Activated T-helper 2 cell treated with anti-CD3 and anti-CD28 coated beads, Interferon-gamma antibody, Interleukin-2, Interleukin-4, amounts not matched to agents 10 μg/mL and 5 μg/mL and 100 μg/mL, durations not matched to agents 14 hours and 24 hours and 36 hours (primary cell): ENCODE measurements at regions not wholly inside any gene's neighbourhood (a gene's known extent, or its start where the extent isn't known, plus 50 kb on each side); places are given as distances from the start of the nearest gene placed in this dataset.
"Not testable (repeated sequence)": the region's sequence is repeated elsewhere in the genome, so short reads cannot be mapped to it uniquely, and the experiment has no call there.

Experiments used
- DNase-seq: peaks from one replicate; pipeline ENCODE4 v3.0.0; 2021; ENCODE audit warnings: low spot score
- H3K27ac Mint-ChIP-seq: one replicate; pipeline ENCODE4 v1.8.0; 2021; ENCODE audit warnings: mixed read lengths
- H3K27me3 Mint-ChIP-seq: one replicate; pipeline ENCODE4 v1.8.0; 2021; ENCODE audit warnings: low read depth, mixed read lengths
- H3K36me3 Mint-ChIP-seq: one replicate; pipeline ENCODE4 v1.8.0; 2021; ENCODE audit warnings: low read depth, mixed read lengths
- H3K4me1 Mint-ChIP-seq: one replicate; pipeline ENCODE4 v1.8.0; 2021; ENCODE audit warnings: low read depth, mixed read lengths
- H3K4me3 Mint-ChIP-seq: one replicate; pipeline ENCODE4 v1.8.0; 2021; ENCODE audit warnings: low read depth, mild to moderate bottlenecking, moderate library complexity, mixed read lengths
- H3K9me3 Mint-ChIP-seq: one replicate; pipeline ENCODE4 v1.8.0; 2021; ENCODE audit warnings: mixed read lengths
- intact Hi-C: fragments of 100-400 bp; cut with micrococcal nuclease; formaldehyde crosslinking; loops from one replicate; pipeline ENCODE4 v1.15.1; 2023

GRCh38 chr3:83251490-83251889, 1490.0 kb upstream of the GBE1 start:
- Mint-ChIP-seq H3K27ac (no peak overlapping the region), H3K9me3 (peaks cover 40% of the 10 kb centered on the region), H3K4me1 (no peaks in the 10 kb centered on the region), H3K36me3 (no peaks in the 10 kb centered on the region), H3K4me3 (no peak overlapping the region), H3K27me3 (no peaks in the 10 kb centered on the region)
- DNase-seq = no peak
- intact Hi-C loops = no loop called here

- intact Hi-C loops = no loop called here
- H3K27me3 Mint-ChIP-seq = no peaks in the 10 kb centered on the region
- H3K4me3 Mint-ChIP-seq = no peak overlapping the region
- H3K36me3 Mint-ChIP-seq = no peaks in the 10 kb centered on the region
- H3K9me3 Mint-ChIP-seq = peaks cover 42% of the 10 kb centered on the region
- no peak for DNase-seq
- no peak overlapping the region for H3K27ac Mint-ChIP-seq
- no peaks in the 10 kb centered on the region for H3K4me1 Mint-ChIP-seq
These were observed 1489.2 kb upstream of the GBE1 start for GRCh38 chr3:83250613-83251012.

GRCh38 chr3:83248454-83248853, 1487.0 kb upstream of the GBE1 start:
- H3K36me3 Mint-ChIP-seq = no peaks in the 10 kb centered on the region
- intact Hi-C loops = no loop called here
- DNase-seq = no peak
- H3K27me3 Mint-ChIP-seq = no peaks in the 10 kb centered on the region
- H3K27ac Mint-ChIP-seq = no peak overlapping the region
- H3K9me3 Mint-ChIP-seq = peaks cover 52% of the 10 kb centered on the region
- H3K4me3 Mint-ChIP-seq = no peak overlapping the region
- no peaks in the 10 kb centered on the region for H3K4me1 Mint-ChIP-seq

GRCh38 chr3:83235180-83235814, 1473.9 kb upstream of the GBE1 start:
- H3K4me3 Mint-ChIP-seq = no peak overlapping the region
- H3K36me3 Mint-ChIP-seq = no peaks in the 10 kb centered on the region
- H3K27ac Mint-ChIP-seq = no peak overlapping the region
- DNase-seq = no peak
- H3K4me1 Mint-ChIP-seq = no peaks in the 10 kb centered on the region
- intact Hi-C loops = no loop called here
- H3K27me3 Mint-ChIP-seq = no peaks in the 10 kb centered on the region
- peaks cover 35% of the 10 kb centered on the region for H3K9me3 Mint-ChIP-seq

- intact Hi-C loops = no loop called here
- no peak for DNase-seq
- H3K9me3 Mint-ChIP-seq = peaks cover 33% of the 10 kb centered on the region
- no peak overlapping the region for H3K27ac Mint-ChIP-seq
- H3K27me3 Mint-ChIP-seq = no peaks in the 10 kb centered on the region
- no peaks in the 10 kb centered on the region for H3K36me3 Mint-ChIP-seq
- H3K4me1 Mint-ChIP-seq = no peaks in the 10 kb centered on the region
- no peak overlapping the region for H3K4me3 Mint-ChIP-seq
These were observed 1472.3 kb upstream of the GBE1 start for GRCh38 chr3:83233715-83234114.

GRCh38 chr3:83230841-83231240, 1469.4 kb upstream of the GBE1 start:
- intact Hi-C loops = no loop called here
- Mint-ChIP-seq H3K4me1 (no peaks in the 10 kb centered on the region), H3K36me3 (no peaks in the 10 kb centered on the region), H3K27me3 (no peaks in the 10 kb centered on the region), H3K27ac (no peak overlapping the region), H3K9me3 (peaks cover 37% of the 10 kb centered on the region), H3K4me3 (no peak overlapping the region)
- no peak for DNase-seq

- Mint-ChIP-seq H3K4me1 (no peaks in the 10 kb centered on the region), H3K36me3 (no peaks in the 10 kb centered on the region)
- DNase-seq = no peak
These were observed 1468.9 kb upstream of the GBE1 start for GRCh38 chr3:83230376-83230775.

GRCh38 chr3:83226751-83227150, 1465.3 kb upstream of the GBE1 start:
- H3K4me1 Mint-ChIP-seq = no peaks in the 10 kb centered on the region
- no peaks in the 10 kb centered on the region for H3K27me3 Mint-ChIP-seq
- H3K4me3 Mint-ChIP-seq = no peak overlapping the region
- intact Hi-C loops = no loop called here
- H3K36me3 Mint-ChIP-seq = no peaks in the 10 kb centered on the region
- peaks cover 21% of the 10 kb centered on the region for H3K9me3 Mint-ChIP-seq
- DNase-seq = no peak
- no peak overlapping the region for H3K27ac Mint-ChIP-seq

More at GRCh38 chr3:83230376-83230775, 1468.9 kb upstream of the GBE1 start:
- intact Hi-C loops = no loop called here
- peaks cover 37% of the 10 kb centered on the region for H3K9me3 Mint-ChIP-seq
- H3K27me3 Mint-ChIP-seq = no peaks in the 10 kb centered on the region
- no peak overlapping the region for H3K27ac Mint-ChIP-seq
- no peak overlapping the region for H3K4me3 Mint-ChIP-seq

- intact Hi-C loops = no loop called here
- Mint-ChIP-seq H3K27me3 (no peaks in the 10 kb centered on the region), H3K4me1 (no peaks in the 10 kb centered on the region), H3K4me3 (no peak overlapping the region), H3K9me3 (peaks cover 16% of the 10 kb centered on the region), H3K36me3 (no peaks in the 10 kb centered on the region), H3K27ac (no peak overlapping the region)
- DNase-seq = no peak
These were observed 1462.8 kb upstream of the GBE1 start for GRCh38 chr3:83224101-83224868.

DNA sequence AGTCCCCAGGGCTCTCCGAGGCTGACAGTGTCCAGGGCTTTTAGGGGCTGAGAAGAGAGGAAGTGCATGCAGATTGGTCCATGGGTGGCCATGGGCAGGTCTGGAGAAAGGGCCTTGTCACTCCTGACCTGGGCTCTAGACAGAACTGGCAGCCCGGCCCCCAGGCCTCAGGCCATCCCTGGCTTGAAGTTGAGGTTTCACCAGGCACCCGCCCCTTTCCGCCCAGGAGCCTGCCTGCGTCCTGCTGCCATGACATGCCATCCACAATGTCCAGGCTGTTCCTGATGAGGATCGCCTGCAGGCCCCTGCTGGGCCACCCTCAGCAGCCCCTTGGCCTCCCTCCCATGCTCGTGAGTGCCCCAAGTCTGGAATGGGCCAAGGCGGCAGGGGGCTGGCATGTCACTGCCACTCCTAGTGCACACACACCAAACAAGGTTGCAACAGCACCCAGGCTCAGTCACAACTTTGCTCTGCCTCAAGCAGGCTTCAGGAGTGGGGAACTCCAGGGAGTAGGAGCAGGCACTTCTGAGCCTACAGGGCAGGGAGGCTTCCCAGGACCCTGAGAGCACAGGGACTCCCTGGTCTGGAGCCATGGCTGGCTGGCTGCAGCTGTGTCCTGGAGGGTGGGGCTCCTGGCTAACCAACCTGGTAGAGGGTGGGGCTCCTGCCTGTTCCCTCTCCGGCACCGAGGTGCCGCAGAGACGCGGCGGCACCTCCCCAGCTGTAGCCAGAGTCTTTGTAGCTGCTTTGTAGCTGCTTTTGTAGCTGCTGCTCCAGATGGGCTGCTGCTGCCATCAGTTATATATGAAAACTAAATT, 1457.1 kb upstream of the GBE1 start:
- intact Hi-C loops = no loop called here
- no peak for DNase-seq
- no peaks in the 10 kb centered on the region for H3K36me3 Mint-ChIP-seq
- H3K4me1 Mint-ChIP-seq = no peaks in the 10 kb centered on the region
- H3K27ac Mint-ChIP-seq = no peak overlapping the region
- no peak overlapping the region for H3K4me3 Mint-ChIP-seq
- H3K9me3 Mint-ChIP-seq = peaks cover 20% of the 10 kb centered on the region
- H3K27me3 Mint-ChIP-seq = no peaks in the 10 kb centered on the region

DNA sequence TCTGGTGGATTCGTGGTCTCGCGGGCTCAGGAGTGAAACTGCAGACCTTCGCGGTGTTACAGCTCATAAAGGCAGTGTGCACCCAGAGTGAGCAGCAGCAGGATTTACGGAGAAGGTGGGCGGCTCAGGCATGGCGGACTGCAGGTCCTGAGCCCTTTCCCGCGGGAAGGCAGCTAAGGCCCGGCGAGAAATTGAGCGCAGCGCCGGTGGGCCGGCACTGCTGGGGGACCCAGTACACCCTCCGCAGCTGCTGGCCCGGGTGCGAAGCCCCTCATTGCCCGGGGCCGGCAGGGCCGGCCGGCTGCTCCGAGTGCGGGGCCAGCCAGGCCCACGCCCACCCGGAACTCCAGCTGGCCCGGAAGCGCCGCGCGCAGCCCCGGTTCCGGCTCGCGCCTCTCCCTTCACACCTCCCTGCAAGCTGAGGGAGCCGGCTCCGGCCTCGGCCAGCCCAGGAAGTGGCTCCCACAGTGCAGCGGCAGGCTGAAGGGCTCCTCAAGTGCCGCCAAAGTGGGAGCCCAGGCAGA, 1456.2 kb upstream of the GBE1 start:
- H3K4me3 Mint-ChIP-seq, intact Hi-C loops, H3K4me1 Mint-ChIP-seq, DNase-seq, H3K36me3 Mint-ChIP-seq, H3K27me3 Mint-ChIP-seq, H3K27ac Mint-ChIP-seq: not testable (repeated sequence)
- H3K9me3 Mint-ChIP-seq = peaks cover 21% of the 10 kb centered on the region

- H3K9me3 Mint-ChIP-seq = peaks cover 21% of the 10 kb centered on the region
- H3K4me3 Mint-ChIP-seq = no peak overlapping the region
- no peaks in the 10 kb centered on the region for H3K36me3 Mint-ChIP-seq
- no peak overlapping the region for H3K27ac Mint-ChIP-seq
- H3K27me3 Mint-ChIP-seq = no peaks in the 10 kb centered on the region
- H3K4me1 Mint-ChIP-seq = no peaks in the 10 kb centered on the region
- intact Hi-C loops = no loop called here
- DNase-seq = no peak
These were observed 1455.6 kb upstream of the GBE1 start for GRCh38 chr3:83216919-83217594.
